OCI-LY7 (cell line): ENCODE measurements at regions not wholly inside any gene's neighbourhood (a gene's known extent, or its start where the extent isn't known, plus 50 kb on each side); places are given as distances from the start of the nearest gene placed in this dataset.

ENCODE experiments used
- EZH2phosphoT487 ChIP-seq: fragments of 200-600 bp; sonication (generic); IDR thresholded peaks from 2 replicates; pipeline ENCODE4 v1.6.1; 2018; ENCODE audit warnings: low read depth, borderline replicate concordance, mild to moderate bottlenecking, mixed run types, antibody characterized with exemption, low read length, moderate library complexity, mixed read lengths
- TF ChIP-seq, protein P1 (sequence below): fragments of 200-600 bp; sonication (generic); conservative IDR thresholded peaks from 2 replicates; pipeline ENCODE4 v1.5.1; 2014; ENCODE audit warnings: mild to moderate bottlenecking, antibody characterized with exemption, low read length, moderate library complexity, mixed read lengths

GRCh38 chr19:30117636-30118145 lies 175.7 kb downstream of the URI1 start:
- TF ChIP-seq, protein P1, sequence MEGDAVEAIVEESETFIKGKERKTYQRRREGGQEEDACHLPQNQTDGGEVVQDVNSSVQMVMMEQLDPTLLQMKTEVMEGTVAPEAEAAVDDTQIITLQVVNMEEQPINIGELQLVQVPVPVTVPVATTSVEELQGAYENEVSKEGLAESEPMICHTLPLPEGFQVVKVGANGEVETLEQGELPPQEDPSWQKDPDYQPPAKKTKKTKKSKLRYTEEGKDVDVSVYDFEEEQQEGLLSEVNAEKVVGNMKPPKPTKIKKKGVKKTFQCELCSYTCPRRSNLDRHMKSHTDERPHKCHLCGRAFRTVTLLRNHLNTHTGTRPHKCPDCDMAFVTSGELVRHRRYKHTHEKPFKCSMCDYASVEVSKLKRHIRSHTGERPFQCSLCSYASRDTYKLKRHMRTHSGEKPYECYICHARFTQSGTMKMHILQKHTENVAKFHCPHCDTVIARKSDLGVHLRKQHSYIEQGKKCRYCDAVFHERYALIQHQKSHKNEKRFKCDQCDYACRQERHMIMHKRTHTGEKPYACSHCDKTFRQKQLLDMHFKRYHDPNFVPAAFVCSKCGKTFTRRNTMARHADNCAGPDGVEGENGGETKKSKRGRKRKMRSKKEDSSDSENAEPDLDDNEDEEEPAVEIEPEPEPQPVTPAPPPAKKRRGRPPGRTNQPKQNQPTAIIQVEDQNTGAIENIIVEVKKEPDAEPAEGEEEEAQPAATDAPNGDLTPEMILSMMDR = no peak
- no peak for TF ChIP-seq EZH2phosphoT487
